Ovary (tissue), 7 donors: ENCODE measurements at regions not wholly inside any gene's neighbourhood (a gene's known extent, or its start where the extent isn't known, plus 50 kb on each side); places are given as distances from the start of the nearest gene placed in this dataset.
"Not testable (repeated sequence)": the region's sequence is repeated elsewhere in the genome, so short reads cannot be mapped to it uniquely, and the experiment has no call there.

Source experiments
- DNase-seq, 5 donors: peaks; one replicate each; pipeline ENCODE4 v3.0.0-alpha.2; 2019 to 2020
- H3K27ac ChIP-seq, 2 donors: fragments of 200-600 bp; one replicate each; pipeline versions ENCODE4 v1.5.1 to v1.8.0; 2019 to 2022
- H3K27me3 ChIP-seq: fragments of 200-600 bp; one replicate; pipeline ENCODE4 v1.8.0; 2022
- H3K36me3 ChIP-seq: fragments of 200-600 bp; sonication (generic); one replicate; pipeline ENCODE4 v1.5.1; 2019
- H3K4me1 ChIP-seq: one replicate; pipeline ENCODE4 v1.8.1; 2013; ENCODE audit warnings: mild to moderate bottlenecking, moderate library complexity; ENCODE audit not compliant: insufficient read depth
- H3K4me3 ChIP-seq: fragments of 200-600 bp; sonication (generic); one replicate; pipeline ENCODE4 v1.5.1; 2017
- H3K9me3 ChIP-seq, 2 donors: fragments of 200-600 bp in 1 of 2; sonication (generic) in 1 of 2; one replicate each; pipeline versions ENCODE4 v1.5.1 to v1.8.1; 2013 to 2019; ENCODE audit warnings: mild to moderate bottlenecking in 1 of 2, moderate library complexity in 1 of 2
- WGBS, 3 donors: extraction: QIAGEN DNeasy Blood & Tissue Kit in 1 of 3; methylation state at CpG; one replicate each; pipeline versions ENCODE4 v1.1.5 to v1.1.7; 2013 to 2017; 5-methylcytosine and 5-hydroxymethylcytosine counted together
- intact Hi-C, 4 donors: fragments of 100-400 bp; cut with DNase I; formaldehyde crosslinking; loops; one replicate each; pipeline versions ENCODE4 v1.11.0 to v1.15.1; 2022 to 2023
- donor health status: DM: no; HTN: no; CAD: no; lungs with moderate emphysema.
- donor health status: DM: no; HTN: no; CAD: no.
- donor health status: Bipolar disorder and iron deficiency.
- donor health status: DM: no; HTN: no; CAD: no.
- donor health status: DM: yes; HTN: yes; CAD: no.

DNA sequence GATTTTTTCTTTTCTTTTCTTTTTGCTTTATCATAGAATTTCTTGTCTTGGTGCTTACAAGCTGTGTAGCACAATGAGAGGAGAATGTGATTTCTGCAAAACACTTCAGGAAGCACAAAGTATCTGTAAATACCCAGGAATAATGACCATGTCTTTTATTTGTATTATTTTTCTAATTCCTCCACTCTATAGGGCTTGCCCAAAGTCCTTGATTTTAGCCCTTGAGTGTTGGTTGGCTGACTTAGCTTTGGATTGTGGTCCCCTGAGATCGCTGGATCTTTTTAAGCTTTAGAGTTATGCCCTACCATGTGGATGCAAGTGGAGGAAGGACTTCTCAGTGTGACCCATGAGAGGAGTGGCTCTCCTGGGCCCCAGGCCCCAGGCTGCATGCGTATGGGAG, 52.2 kb downstream of the HOXC4 start:
- H3K4me3 ChIP-seq, H3K9me3 ChIP-seq, H3K27ac ChIP-seq, intact Hi-C loops, H3K4me1 ChIP-seq, H3K27me3 ChIP-seq, DNase-seq, H3K36me3 ChIP-seq: not testable (repeated sequence)
- WGBS, 3 donors = 55 to 83% (median 71%) methylated on average over 2 of the region's 2 CpGs

DNA sequence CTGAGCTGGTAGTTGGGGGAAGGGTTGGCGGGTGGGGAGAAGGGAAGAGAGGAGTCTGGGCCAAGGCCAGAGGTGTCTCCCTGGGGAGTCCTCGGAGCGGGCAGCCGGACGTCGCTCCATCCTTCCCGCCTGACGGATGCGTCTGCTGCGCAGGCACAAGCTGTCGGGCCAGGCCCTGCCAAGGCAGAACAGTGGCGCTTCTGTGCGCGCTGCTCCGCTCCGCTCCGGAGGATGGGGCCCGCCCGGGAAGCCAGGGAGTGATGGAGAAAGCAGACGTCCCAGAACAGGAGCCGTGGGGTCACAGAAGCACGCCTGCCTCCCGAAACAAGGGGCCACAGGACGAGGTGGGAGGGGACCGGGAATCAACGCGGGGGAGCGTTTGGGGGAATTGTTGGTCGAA, 52.6 kb downstream of the HOXC4 start:
- DNase-seq = peak in 1 of 5 donors; percentile 38
- H3K27me3 ChIP-seq, H3K36me3 ChIP-seq, H3K4me1 ChIP-seq, H3K4me3 ChIP-seq, H3K9me3 ChIP-seq, H3K27ac ChIP-seq, intact Hi-C loops: not testable (repeated sequence)
- 2% methylated on average over 29 of the region's 29 CpGs for WGBS, 3 donors

DNA sequence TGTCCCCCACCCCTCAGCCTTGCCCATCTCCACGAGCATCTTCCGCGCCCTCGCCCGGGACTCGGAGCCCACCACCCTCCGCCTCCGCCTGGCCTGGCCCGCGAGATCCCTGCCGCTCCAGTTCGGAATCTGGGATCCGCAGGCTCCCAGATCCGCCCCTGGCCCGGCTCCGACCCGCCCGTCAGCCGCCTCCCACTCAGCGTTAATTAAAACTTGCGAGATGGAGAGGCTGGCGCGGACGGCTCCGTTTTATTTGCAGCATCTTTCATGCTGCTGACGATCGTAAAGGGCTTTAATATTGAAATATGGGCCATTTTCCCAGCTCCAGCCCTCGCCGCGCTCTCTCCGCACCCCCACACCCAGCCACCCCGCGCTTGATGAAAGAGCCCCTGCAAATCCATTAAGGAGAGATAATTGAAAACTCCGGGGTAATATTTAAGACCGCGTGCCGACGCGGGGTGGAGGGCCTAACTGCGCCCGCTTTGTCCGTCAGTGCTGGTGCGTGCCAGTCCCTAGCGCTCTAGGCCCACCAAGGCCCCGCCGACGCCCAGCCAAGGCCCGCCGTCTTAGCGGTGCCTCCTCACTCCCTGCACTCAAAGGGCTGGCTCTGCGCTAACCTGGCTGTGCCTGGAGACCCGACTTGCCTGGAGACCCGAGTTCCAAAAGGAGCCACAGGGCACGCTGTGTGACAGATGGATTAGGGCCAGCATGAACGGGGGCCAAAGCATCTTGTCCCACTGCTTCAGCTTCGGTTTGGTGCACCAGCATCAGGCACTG, 53.4 kb downstream of the HOXC4 start:
- H3K4me1 ChIP-seq, H3K4me3 ChIP-seq, H3K27me3 ChIP-seq, H3K36me3 ChIP-seq, DNase-seq, H3K9me3 ChIP-seq, intact Hi-C loops, H3K27ac ChIP-seq: not testable (repeated sequence)
- 23 to 40% (median 31%) methylated on average over 54 to 56 of the region's 56 CpGs for WGBS, 3 donors

DNA sequence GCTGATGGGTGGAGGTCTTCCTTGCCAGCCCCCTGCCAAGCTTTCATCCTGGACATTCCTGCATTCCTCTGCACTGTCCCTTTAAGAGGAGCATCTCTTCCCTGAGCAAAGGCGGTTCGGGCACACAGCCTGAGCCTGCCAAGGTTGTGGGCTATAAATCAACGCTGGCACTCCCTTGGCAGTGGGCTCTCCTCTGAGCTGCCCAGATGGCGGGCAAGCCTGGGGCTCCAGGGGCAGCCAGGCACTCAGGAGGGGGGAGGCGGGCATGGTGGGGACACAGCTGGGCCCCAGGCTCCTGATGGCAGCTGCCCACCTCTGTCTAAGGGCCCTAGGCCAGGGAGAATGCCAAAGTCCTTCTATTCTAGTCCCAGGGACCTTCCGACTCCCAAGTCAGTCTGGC, 58.7 kb downstream of the HOXC4 start:
- H3K4me1 ChIP-seq, intact Hi-C loops, H3K9me3 ChIP-seq, H3K27me3 ChIP-seq, DNase-seq, H3K36me3 ChIP-seq, H3K4me3 ChIP-seq, H3K27ac ChIP-seq: not testable (repeated sequence)
- 54 to 67% (median 58%) methylated on average over 5 to 6 of the region's 6 CpGs for WGBS, 3 donors

DNA sequence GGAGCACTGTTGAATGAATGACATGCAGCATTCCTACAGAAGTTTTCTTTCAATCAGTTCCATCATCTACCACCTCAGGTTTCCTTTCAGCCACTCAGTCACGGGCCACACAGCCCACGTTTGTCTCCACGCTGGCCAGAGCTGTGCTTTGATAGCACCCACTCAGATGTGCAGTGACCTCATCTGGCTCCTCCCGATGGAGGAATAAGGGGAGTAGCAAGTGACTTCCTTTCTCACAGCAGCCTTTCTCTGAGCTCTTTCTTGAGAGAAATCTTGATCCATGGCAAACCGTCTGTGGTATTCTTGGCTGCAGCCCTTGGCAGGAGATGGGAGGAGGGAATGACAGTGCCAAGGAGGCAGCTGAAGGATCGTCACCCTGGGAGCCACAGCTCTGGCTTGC, 62.4 kb downstream of the HOXC4 start:
- H3K36me3 ChIP-seq, intact Hi-C loops, H3K4me1 ChIP-seq, H3K4me3 ChIP-seq, H3K9me3 ChIP-seq, H3K27ac ChIP-seq, H3K27me3 ChIP-seq: not testable (repeated sequence)
- WGBS, 3 donors = 6 to 9% (median 7%) methylated on average over 6 of the region's 6 CpGs
- peak in 1 of 5 donors; percentile 30 for DNase-seq

DNA sequence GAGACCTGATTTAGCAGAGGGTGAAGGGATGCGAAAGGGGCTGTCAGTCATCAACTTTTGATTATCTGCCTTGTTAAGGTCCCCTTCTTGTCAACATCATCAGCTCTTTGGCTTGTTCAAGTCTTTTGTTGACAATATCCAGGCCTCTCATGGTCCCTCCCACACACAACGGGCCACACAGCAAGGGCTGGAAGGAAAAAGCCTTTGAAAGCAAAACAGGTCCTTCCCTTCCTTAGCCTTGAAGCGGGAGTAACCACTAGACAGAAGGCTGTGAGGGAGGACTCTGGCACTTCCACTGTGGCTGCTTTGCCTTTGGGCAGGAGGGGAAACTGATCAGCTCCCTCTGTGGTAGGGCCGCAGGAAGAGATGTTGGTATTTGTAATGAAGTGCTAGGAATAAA, 63.8 kb downstream of the HOXC4 start:
- DNase-seq, H3K27me3 ChIP-seq, intact Hi-C loops, H3K9me3 ChIP-seq, H3K36me3 ChIP-seq, H3K27ac ChIP-seq, H3K4me3 ChIP-seq, H3K4me1 ChIP-seq: not testable (repeated sequence)
- 30 to 44% (median 41%) methylated on average over 4 of the region's 4 CpGs for WGBS, 3 donors

DNA sequence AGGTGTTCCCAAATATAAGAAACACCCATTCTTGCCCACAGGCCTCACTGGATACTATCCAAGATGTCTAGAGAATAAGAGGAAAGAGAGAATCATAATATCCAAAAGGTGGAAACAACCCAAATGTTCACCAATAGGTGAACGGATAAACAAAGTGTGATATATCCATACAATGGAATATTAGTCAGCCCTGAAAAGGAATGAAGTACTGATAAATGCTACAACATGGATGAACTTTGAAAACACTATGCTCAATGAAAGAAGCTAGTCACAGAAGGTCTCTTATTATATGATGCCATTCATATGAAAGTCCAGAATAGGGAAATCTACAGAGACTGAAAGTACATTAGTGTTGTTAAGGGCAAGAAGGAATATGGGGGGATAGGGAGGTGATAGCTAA, 65.4 kb downstream of the HOXC4 start:
- H3K27ac ChIP-seq, H3K36me3 ChIP-seq, H3K4me1 ChIP-seq, H3K9me3 ChIP-seq, DNase-seq, intact Hi-C loops, H3K27me3 ChIP-seq, H3K4me3 ChIP-seq: not testable (repeated sequence)
- WGBS, 3 donors = 90 to 96% (median 91%) methylated on average over 1 of the region's 1 CpG

DNA sequence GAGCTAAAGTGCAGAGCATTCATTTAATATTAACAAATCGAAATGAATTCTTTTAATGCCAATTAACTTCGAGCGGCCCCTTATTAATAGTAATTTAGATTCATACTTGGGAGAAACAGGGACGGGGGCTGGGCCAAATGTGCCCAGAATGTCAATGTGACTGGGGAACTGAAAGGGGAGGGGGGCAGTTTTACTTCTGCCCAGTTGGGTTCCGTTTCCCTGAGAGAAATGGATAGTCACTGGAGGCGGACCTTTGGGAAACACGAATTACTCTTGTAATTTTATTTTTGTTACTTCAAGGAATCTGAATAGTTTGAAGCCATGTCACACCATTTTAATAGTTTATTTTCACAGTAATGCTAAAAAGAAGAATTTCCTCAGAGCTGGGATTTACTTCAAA, 64.8 kb downstream of the SMUG1 start:
- H3K4me3 ChIP-seq, H3K27me3 ChIP-seq, H3K36me3 ChIP-seq, H3K4me1 ChIP-seq, DNase-seq, H3K9me3 ChIP-seq, H3K27ac ChIP-seq: not testable (repeated sequence)
- intact Hi-C loops = loop anchor here in 1 of 4 donors (10.0 kb wide), 1 partner anchor 89 kb away; the partner anchor contains the start of gene HOXC5
- 68 to 73% (median 68%) methylated on average over 7 of the region's 7 CpGs for WGBS, 3 donors

DNA sequence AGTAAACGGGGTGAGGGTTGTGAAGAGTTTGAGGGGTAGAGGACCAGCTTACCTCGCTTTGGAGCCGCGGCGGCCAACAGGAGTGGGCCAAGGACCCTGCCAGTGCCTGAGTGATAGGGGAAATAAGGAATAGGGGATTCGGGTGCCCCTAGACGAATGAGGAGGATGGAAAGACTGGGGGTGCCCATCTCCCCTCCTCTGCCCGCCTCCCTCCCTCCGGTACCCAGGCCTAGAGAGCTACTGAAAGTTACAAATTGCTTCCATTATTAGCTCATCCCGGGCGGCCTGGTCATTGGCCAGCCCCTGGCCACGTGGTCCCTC, 63.1 kb downstream of the SMUG1 start:
- not testable (repeated sequence) for H3K27me3 ChIP-seq, H3K36me3 ChIP-seq, H3K4me1 ChIP-seq, H3K9me3 ChIP-seq, DNase-seq
- 5 to 16% (median 5%) methylated on average over 10 to 12 of the region's 12 CpGs for WGBS, 3 donors
- peak overlapping the region; percentile 35 to 46 for H3K27ac ChIP-seq
- intact Hi-C loops = loop anchor here (5.0 to 10.0 kb wide), 3 partner anchors 88 to 93 kb away; partner anchors contain the start of gene HOXC5 (in 2 of the 4)
- peak overlapping the region; percentile 87 for H3K4me3 ChIP-seq
